ENCODE measurements at regions not wholly inside any gene's neighbourhood (a gene's known extent, or its start where the extent isn't known, plus 50 kb on each side); places are given as distances from the start of the nearest gene placed in this dataset.

GRCh38 chr2:172323861-172324597, 103.4 kb upstream of the ITGA6 start:
- TF ChIP-seq CTCF (IDR thresholded peaks at IDR 0.05 in 8 of 11, conservative IDR thresholded peaks at IDR 0.05 in 3 of 11) (no peak), POLR2AphosphoS5 (IDR thresholded peaks at IDR 0.05) (no peak), POLR2A (IDR thresholded peaks at IDR 0.05) (no peak)

All from spleen (tissue), 7 donors.